ENCODE measurements at regions not wholly inside any gene's neighbourhood (a gene's known extent, or its start where the extent isn't known, plus 50 kb on each side); places are given as distances from the start of the nearest gene placed in this dataset.

DNA sequence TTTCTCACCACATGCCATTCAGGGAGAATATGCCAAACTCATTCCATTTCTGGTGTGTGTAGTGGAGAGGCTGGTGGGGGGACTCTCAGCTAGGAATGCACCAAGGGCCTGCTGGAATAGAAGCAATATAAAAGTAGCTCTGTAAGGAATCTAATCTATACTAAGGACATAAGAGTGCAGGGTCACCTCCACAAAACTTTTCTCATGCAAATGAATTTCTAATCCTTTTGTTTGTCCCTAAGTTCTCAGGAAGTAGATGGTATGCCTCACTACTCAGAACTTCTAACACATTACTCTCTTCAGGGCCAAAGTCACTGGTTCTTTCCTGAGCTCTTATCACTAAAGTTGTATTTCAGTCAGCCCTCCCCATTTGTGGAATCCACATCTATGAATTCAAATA is 427.2 kb downstream of the C6orf118 start:
- H3K9ac ChIP-seq (ENCODE audit: low read length), result no peak overlapping the region
- RAD21 ChIA-PET (ENCODE audit: low non-redundant PET in 1 of 2, low total read pairs in 2 of 2, uncharacterized antibody in 2 of 2, unreplicated experiment in 2 of 2), result no interaction called here
- ATAC-seq, result no peak
- no peak overlapping the region for H3K4me3 ChIP-seq (replicated peaks in 1 of 2; ENCODE audit: low read depth in 1 of 2, low read length in 2 of 2)
- H3K9me2 ChIP-seq (ENCODE audit: insufficient read depth), result no peaks in the 10 kb centered on the region
- peaks cover 3 to 11% of the 10 kb centered on the region in 2 experiments; a peak in 2 of 4 replicates for H3K9me3 ChIP-seq (ENCODE audit: control insufficient read depth in 1 of 2, insufficient read depth in 1 of 2, low read depth in 1 of 2, low read length in 2 of 2)
- no peaks in the 10 kb centered on the region for H3K36me3 ChIP-seq (ENCODE audit: control insufficient read depth in 1 of 2, insufficient read depth in 2 of 2, low read length in 2 of 2)
- no peaks in the 10 kb centered on the region for H3K79me2 ChIP-seq (ENCODE audit: insufficient read depth, low read length)
- no peak overlapping the region for H3K4me2 ChIP-seq (ENCODE audit: low read length)
- no peaks in the 10 kb centered on the region for H3K27me3 ChIP-seq (ENCODE audit: insufficient read depth, low read length)
- no peaks in the 10 kb centered on the region for H3K4me1 ChIP-seq (ENCODE audit: control insufficient read depth in 1 of 2, insufficient read depth in 2 of 2, low read length in 2 of 2)
- intact Hi-C loops (cut with micrococcal nuclease), result no loop called here
- TF ChIP-seq ZFX (IDR thresholded peaks at IDR 0.05) (no peak), YY1 (IDR thresholded peaks at IDR 0.05; ENCODE audit: extremely low read depth, insufficient replicate concordance, low read depth, low read length) (no peak), SRF (IDR thresholded peaks at IDR 0.05; ENCODE audit: low read depth) (no peak), SIN3A (IDR thresholded peaks at IDR 0.05; ENCODE audit: low read depth) (no peak), EZH2phosphoT487 (IDR thresholded peaks at IDR 0.05; ENCODE audit: borderline replicate concordance) (no peak), EZH2 (IDR thresholded peaks at IDR 0.05) (no peak), FOSL1 (IDR thresholded peaks at IDR 0.05; ENCODE audit: low read depth) (no peak), TCF7L2 (IDR thresholded peaks at IDR 0.05; ENCODE audit: borderline replicate concordance, extremely low read depth, insufficient read depth, insufficient read length) (no peak), POLR2AphosphoS5 (IDR thresholded peaks at IDR 0.05; ENCODE audit: low read depth, low read length) (no peak)
- TF ChIP-seq, protein P1, sequence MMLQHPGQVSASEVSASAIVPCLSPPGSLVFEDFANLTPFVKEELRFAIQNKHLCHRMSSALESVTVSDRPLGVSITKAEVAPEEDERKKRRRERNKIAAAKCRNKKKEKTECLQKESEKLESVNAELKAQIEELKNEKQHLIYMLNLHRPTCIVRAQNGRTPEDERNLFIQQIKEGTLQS (IDR thresholded peaks at IDR 0.05), result no peak
- TF ChIP-seq, protein P2, sequence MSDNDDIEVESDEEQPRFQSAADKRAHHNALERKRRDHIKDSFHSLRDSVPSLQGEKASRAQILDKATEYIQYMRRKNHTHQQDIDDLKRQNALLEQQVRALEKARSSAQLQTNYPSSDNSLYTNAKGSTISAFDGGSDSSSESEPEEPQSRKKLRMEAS (IDR thresholded peaks at IDR 0.05), result no peak
- TF ChIP-seq, protein P3, sequence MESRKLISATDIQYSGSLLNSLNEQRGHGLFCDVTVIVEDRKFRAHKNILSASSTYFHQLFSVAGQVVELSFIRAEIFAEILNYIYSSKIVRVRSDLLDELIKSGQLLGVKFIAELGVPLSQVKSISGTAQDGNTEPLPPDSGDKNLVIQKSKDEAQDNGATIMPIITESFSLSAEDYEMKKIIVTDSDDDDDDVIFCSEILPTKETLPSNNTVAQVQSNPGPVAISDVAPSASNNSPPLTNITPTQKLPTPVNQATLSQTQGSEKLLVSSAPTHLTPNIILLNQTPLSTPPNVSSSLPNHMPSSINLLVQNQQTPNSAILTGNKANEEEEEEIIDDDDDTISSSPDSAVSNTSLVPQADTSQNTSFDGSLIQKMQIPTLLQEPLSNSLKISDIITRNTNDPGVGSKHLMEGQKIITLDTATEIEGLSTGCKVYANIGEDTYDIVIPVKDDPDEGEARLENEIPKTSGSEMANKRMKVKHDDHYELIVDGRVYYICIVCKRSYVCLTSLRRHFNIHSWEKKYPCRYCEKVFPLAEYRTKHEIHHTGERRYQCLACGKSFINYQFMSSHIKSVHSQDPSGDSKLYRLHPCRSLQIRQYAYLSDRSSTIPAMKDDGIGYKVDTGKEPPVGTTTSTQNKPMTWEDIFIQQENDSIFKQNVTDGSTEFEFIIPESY (IDR thresholded peaks at IDR 0.05; ENCODE audit: extremely low read depth, insufficient replicate concordance, low read length), result no peak
- H2AFZ ChIP-seq (ENCODE audit: low read depth, low read length, poor library complexity, severe bottlenecking), result no peak overlapping the region
- POLR2A ChIA-PET, result no interaction called here
- DNase-seq (ENCODE audit: low read depth, low spot score), result no peak
- BruUV-seq (replicated peaks), result no TSS peak
- no peak overlapping the region for H3K27ac ChIP-seq (ENCODE audit: low read depth, low read length)
- no peaks in the 10 kb centered on the region for H4K20me1 ChIP-seq (ENCODE audit: insufficient read depth)
- CTCF ChIA-PET, result no interaction called here
